Type B pancreatic cell (in vitro differentiated cells): ENCODE measurements at regions not wholly inside any gene's neighbourhood (a gene's known extent, or its start where the extent isn't known, plus 50 kb on each side); places are given as distances from the start of the nearest gene placed in this dataset.

Experiments used
- DNase-seq: peaks from one replicate; pipeline ENCODE4 v3.0.0; 2021; ENCODE audit warnings: mixed read lengths; ENCODE audit not compliant: unreplicated experiment; ENCODE audit errors: extremely low spot score
- H3K27ac Mint-ChIP-seq: 2 replicates; pipeline ENCODE4 v1.8.0; 2021; ENCODE audit warnings: mild to moderate bottlenecking, mixed read lengths
- H3K27me3 Mint-ChIP-seq: 2 replicates; pipeline ENCODE4 v1.8.0; 2021; ENCODE audit warnings: mixed read lengths
- H3K36me3 Mint-ChIP-seq: 2 replicates; pipeline ENCODE4 v1.8.0; 2021; ENCODE audit warnings: mixed read lengths
- H3K4me1 Mint-ChIP-seq: one replicate; pipeline ENCODE4 v1.8.0; 2021; ENCODE audit warnings: mixed read lengths; ENCODE audit not compliant: unreplicated experiment
- H3K4me3 Mint-ChIP-seq: 2 replicates; pipeline ENCODE4 v1.8.0; 2021; ENCODE audit warnings: mild to moderate bottlenecking, mixed read lengths
- H3K9me3 Mint-ChIP-seq: 2 replicates; pipeline ENCODE4 v1.8.0; 2021; ENCODE audit warnings: mixed read lengths
- TF ChIP-seq, protein P1 (sequence below): fragments of 200-600 bp; sonication (generic); conservative IDR thresholded peaks from 2 replicates; pipeline ENCODE4 v1.5.0; 2021; ENCODE audit warnings: antibody characterized with exemption, mild to moderate bottlenecking

DNA sequence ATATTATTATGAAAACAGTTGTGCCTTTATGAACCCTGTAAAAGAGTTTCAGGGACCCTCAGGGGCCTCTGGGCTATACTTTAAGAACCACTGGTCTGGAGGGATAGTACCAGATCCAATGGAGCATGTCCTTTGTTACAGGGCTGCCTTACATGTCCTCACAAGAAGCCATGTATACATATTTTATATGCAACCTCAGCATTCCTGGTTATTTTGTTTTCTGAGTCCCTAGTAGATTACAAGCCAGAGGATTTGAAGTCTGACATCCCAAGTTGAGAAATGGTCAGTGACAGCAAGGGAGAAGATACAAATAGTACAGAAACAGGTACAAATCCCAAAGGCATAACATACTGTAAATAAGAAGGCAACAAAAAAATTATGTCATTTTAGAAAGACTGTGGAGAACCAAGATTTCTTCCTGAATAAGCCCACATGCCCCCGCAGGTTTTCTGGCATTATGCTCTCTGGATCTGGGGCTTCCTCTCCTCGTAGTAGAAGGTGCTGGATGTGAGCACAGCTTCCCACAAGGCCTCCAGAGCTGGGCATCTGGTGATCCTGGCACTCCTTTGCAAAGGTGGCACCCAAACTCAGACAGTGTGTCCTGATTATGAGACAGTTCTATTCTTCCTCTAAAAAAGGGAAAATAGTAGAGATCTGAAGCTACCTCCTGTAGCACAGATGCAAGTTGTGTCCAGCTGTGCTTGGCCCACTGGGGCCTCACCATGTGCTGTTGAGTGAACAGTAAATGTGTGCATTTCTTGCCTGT, 114.0 kb downstream of the NR1D2 start:
- H3K27ac Mint-ChIP-seq: no peak overlapping the region
- H3K36me3 Mint-ChIP-seq: no peaks in the 10 kb centered on the region
- TF ChIP-seq, protein P1, sequence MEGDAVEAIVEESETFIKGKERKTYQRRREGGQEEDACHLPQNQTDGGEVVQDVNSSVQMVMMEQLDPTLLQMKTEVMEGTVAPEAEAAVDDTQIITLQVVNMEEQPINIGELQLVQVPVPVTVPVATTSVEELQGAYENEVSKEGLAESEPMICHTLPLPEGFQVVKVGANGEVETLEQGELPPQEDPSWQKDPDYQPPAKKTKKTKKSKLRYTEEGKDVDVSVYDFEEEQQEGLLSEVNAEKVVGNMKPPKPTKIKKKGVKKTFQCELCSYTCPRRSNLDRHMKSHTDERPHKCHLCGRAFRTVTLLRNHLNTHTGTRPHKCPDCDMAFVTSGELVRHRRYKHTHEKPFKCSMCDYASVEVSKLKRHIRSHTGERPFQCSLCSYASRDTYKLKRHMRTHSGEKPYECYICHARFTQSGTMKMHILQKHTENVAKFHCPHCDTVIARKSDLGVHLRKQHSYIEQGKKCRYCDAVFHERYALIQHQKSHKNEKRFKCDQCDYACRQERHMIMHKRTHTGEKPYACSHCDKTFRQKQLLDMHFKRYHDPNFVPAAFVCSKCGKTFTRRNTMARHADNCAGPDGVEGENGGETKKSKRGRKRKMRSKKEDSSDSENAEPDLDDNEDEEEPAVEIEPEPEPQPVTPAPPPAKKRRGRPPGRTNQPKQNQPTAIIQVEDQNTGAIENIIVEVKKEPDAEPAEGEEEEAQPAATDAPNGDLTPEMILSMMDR: no peak
- H3K4me1 Mint-ChIP-seq: peaks cover 18% of the 10 kb centered on the region
- no peak for DNase-seq
- H3K4me3 Mint-ChIP-seq: peak overlapping the region; percentile 34
- H3K9me3 Mint-ChIP-seq: no peaks in the 10 kb centered on the region
- no peaks in the 10 kb centered on the region for H3K27me3 Mint-ChIP-seq

- H3K4me3 Mint-ChIP-seq: peak overlapping the region; percentile 41
Observed at GRCh38 chr3:24060055-24060454, 115.0 kb downstream of the NR1D2 start.

DNA sequence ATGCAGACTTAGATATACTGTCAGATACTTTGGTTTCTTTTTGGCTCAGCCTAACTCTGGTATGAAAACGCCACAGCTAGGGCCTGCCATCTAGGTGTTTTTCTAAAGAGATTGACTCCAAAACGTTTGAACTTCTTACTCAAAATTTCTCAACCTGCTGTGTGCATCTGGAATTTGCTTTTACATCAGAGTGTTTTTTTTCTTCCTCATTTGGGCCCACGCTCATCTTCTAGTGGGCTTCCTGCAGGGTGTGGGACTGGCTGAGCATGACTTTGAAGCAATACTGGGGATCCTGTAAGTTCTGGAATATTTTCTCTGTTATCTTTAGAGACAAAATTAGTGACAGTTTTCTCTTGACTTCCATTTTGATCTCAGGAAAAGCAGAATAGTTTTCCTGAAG, 117.8 kb downstream of the NR1D2 start:
- Mint-ChIP-seq H3K4me3 (no peak overlapping the region), H3K36me3 (no peaks in the 10 kb centered on the region), H3K27me3 (no peaks in the 10 kb centered on the region), H3K9me3 (no peaks in the 10 kb centered on the region), H3K27ac (no peak overlapping the region), H3K4me1 (peaks cover 18% of the 10 kb centered on the region)
- TF ChIP-seq, protein P1: no peak
- DNase-seq: no peak

More at GRCh38 chr3:24060055-24060454, 115.0 kb downstream of the NR1D2 start:
- Mint-ChIP-seq H3K27ac (peak overlapping the region; percentile 18), H3K36me3 (no peaks in the 10 kb centered on the region), H3K9me3 (no peaks in the 10 kb centered on the region), H3K27me3 (no peaks in the 10 kb centered on the region), H3K4me1 (peaks cover 18% of the 10 kb centered on the region)
- DNase-seq: no peak
- TF ChIP-seq, protein P1: no peak
